Mesothelial cell of epicardium (in vitro differentiated cells): ENCODE measurements at regions not wholly inside any gene's neighbourhood (a gene's known extent, or its start where the extent isn't known, plus 50 kb on each side); places are given as distances from the start of the nearest gene placed in this dataset.

Source experiments
- DNase-seq, 2 experiments: peaks; one replicate each; pipeline ENCODE4 v3.0.0; 2021; ENCODE audit warnings: low spot score in 2 of 2; ENCODE audit not compliant: unreplicated experiment in 2 of 2
- H3K27ac Mint-ChIP-seq: 2 replicates; pipeline ENCODE4 v1.8.0; 2021; ENCODE audit warnings: mixed read lengths
- H3K27me3 Mint-ChIP-seq: 2 replicates; pipeline ENCODE4 v1.8.0; 2021; ENCODE audit warnings: low read depth, mixed read lengths
- H3K36me3 Mint-ChIP-seq: 2 replicates; pipeline ENCODE4 v1.8.0; 2021; ENCODE audit warnings: mixed read lengths
- H3K4me1 Mint-ChIP-seq: 2 replicates; pipeline ENCODE4 v1.8.0; 2021; ENCODE audit warnings: mixed read lengths
- H3K4me3 Mint-ChIP-seq: 2 replicates; pipeline ENCODE4 v1.8.0; 2021; ENCODE audit warnings: mild to moderate bottlenecking, moderate library complexity, mixed read lengths
- H3K9me3 Mint-ChIP-seq: 2 replicates; pipeline ENCODE4 v1.8.0; 2021; ENCODE audit warnings: mixed read lengths
- TF ChIP-seq, protein P1 (sequence below): fragments of 200-600 bp; sonication (generic); IDR thresholded peaks from one replicate; pipeline ENCODE4 v1.5.0; 2021; ENCODE audit warnings: antibody characterized with exemption; ENCODE audit not compliant: unreplicated experiment

DNA sequence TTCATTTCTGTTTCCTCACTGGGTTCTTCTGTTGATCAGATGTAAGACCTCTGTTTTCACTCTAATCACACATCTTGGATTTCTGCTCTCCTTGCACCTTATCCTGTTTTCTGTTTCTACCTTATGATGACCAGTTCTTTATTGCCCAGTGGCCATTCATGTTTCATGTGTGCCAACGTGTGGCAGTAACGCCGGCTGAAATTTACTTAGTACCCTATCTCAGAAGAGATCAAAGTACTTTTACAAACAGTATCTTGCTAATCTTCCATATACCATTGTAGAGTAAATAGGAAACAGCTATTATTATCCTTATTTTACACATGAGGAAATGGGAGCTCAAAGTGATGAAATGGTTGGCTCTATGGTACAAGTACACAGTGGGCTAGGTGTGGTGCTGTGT is 74.0 kb downstream of the GATA3 start:
- TF ChIP-seq, protein P1, sequence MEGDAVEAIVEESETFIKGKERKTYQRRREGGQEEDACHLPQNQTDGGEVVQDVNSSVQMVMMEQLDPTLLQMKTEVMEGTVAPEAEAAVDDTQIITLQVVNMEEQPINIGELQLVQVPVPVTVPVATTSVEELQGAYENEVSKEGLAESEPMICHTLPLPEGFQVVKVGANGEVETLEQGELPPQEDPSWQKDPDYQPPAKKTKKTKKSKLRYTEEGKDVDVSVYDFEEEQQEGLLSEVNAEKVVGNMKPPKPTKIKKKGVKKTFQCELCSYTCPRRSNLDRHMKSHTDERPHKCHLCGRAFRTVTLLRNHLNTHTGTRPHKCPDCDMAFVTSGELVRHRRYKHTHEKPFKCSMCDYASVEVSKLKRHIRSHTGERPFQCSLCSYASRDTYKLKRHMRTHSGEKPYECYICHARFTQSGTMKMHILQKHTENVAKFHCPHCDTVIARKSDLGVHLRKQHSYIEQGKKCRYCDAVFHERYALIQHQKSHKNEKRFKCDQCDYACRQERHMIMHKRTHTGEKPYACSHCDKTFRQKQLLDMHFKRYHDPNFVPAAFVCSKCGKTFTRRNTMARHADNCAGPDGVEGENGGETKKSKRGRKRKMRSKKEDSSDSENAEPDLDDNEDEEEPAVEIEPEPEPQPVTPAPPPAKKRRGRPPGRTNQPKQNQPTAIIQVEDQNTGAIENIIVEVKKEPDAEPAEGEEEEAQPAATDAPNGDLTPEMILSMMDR = no peak
- Mint-ChIP-seq H3K36me3 (no peaks in the 10 kb centered on the region), H3K4me1 (no peaks in the 10 kb centered on the region), H3K27ac (no peak overlapping the region), H3K4me3 (no peak overlapping the region), H3K27me3 (peaks cover 3% of the 10 kb centered on the region), H3K9me3 (no peaks in the 10 kb centered on the region)
- no peak for DNase-seq

DNA sequence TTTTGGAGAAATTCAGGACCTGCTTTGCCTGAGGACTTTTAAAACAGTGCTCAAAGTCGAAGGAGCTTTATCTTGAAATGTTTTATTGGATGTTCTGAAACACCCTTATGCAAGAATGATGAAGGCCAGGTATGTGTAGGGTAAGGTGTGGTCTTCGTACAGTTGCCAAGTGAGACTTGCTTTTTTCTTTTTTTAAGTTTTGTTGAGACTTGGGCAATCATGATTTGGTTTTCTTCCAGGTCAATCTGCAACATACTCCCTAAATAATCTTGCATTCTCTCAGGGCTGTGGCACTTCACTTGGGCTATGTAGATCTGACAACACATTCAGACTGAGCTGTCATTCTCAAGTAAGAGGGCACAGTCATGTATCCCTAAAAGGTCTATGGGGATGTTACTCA is 75.0 kb downstream of the GATA3 start:
- no peaks in the 10 kb centered on the region for H3K9me3 Mint-ChIP-seq
- H3K27me3 Mint-ChIP-seq = peaks cover 3% of the 10 kb centered on the region
- H3K27ac Mint-ChIP-seq = no peak overlapping the region
- H3K4me1 Mint-ChIP-seq = no peaks in the 10 kb centered on the region
- H3K4me3 Mint-ChIP-seq = no peak overlapping the region
- DNase-seq = no peak
- TF ChIP-seq, protein P1 = no peak
- no peaks in the 10 kb centered on the region for H3K36me3 Mint-ChIP-seq

GRCh38 chr10:8130973-8131911 is 76.8 kb downstream of the GATA3 start:
- Mint-ChIP-seq H3K4me3 (no peak overlapping the region), H3K27ac (no peak overlapping the region), H3K27me3 (peaks cover 3% of the 10 kb centered on the region), H3K4me1 (no peaks in the 10 kb centered on the region), H3K9me3 (no peaks in the 10 kb centered on the region), H3K36me3 (no peaks in the 10 kb centered on the region)
- DNase-seq = no peak
- TF ChIP-seq, protein P1 = no peak

- H3K9me3 Mint-ChIP-seq = no peaks in the 10 kb centered on the region
- H3K27me3 Mint-ChIP-seq = peaks cover 2% of the 10 kb centered on the region
- H3K4me1 Mint-ChIP-seq = no peaks in the 10 kb centered on the region
- TF ChIP-seq, protein P1 = no peak
- DNase-seq = no peak
- no peaks in the 10 kb centered on the region for H3K36me3 Mint-ChIP-seq
- no peak overlapping the region for H3K4me3 Mint-ChIP-seq
- H3K27ac Mint-ChIP-seq = no peak overlapping the region
These were observed 78.7 kb downstream of the GATA3 start for GRCh38 chr10:8133146-8133545.

- TF ChIP-seq, protein P1 = no peak
- no peak overlapping the region for H3K4me3 Mint-ChIP-seq
- no peaks in the 10 kb centered on the region for H3K36me3 Mint-ChIP-seq
- H3K27me3 Mint-ChIP-seq = no peaks in the 10 kb centered on the region
- no peaks in the 10 kb centered on the region for H3K4me1 Mint-ChIP-seq
- DNase-seq = no peak
- no peaks in the 10 kb centered on the region for H3K9me3 Mint-ChIP-seq
- H3K27ac Mint-ChIP-seq = no peak overlapping the region
These were observed 82.2 kb downstream of the GATA3 start for GRCh38 chr10:8136736-8137135.
